HUES48 (cell line): ENCODE measurements at regions not wholly inside any gene's neighbourhood (a gene's known extent, or its start where the extent isn't known, plus 50 kb on each side); places are given as distances from the start of the nearest gene placed in this dataset.

Source experiments
- H3K27ac ChIP-seq: one replicate; pipeline ENCODE4 v1.7.0; 2013; ENCODE audit warnings: low read depth, low read length, inconsistent platforms
- H3K27me3 ChIP-seq: 2 replicates; pipeline ENCODE4 v1.6.1; 2013; ENCODE audit warnings: mild to moderate bottlenecking, low read length; ENCODE audit not compliant: control insufficient read depth, insufficient read depth
- H3K36me3 ChIP-seq: 2 replicates; pipeline ENCODE4 v1.6.1; 2013; ENCODE audit warnings: low read length; ENCODE audit not compliant: control insufficient read depth, insufficient read depth
- H3K4me1 ChIP-seq: 2 replicates; pipeline ENCODE4 v1.6.1; 2013; ENCODE audit warnings: mild to moderate bottlenecking, low read length; ENCODE audit not compliant: control insufficient read depth, insufficient read depth
- H3K4me3 ChIP-seq: 2 replicates; pipeline ENCODE4 v1.5.1; 2013; ENCODE audit warnings: mild to moderate bottlenecking, low read depth, low read length
- H3K9ac ChIP-seq: 2 replicates; pipeline ENCODE4 v1.6.1; 2013; ENCODE audit warnings: mild to moderate bottlenecking, low read depth, low read length, moderate library complexity
- H3K9me3 ChIP-seq: 2 replicates; pipeline ENCODE4 v1.6.1; 2013; ENCODE audit warnings: low read length; ENCODE audit not compliant: control insufficient read depth, insufficient read depth

DNA sequence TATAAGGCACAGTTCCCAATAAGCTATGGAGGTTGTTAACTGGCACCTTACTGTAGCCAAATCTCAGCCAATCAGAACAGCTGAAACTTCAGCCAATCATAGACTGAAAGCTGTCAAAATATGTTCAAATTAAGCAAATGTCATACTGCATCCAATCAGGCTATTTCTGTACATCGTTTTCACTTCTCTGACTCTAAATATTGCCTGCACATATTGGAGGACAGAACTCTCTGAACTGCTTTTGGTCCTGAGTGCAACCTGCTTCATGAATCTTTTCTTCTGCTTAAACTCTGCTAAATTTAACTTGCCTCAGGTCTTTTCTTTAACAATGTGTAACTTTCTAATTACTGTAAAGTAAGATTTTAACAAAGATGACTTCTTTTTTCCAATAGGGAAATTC, 1198.9 kb upstream of the PCDH7 start:
- Histone ChIP-seq H3K4me3 (no peak overlapping the region), H3K27me3 (no peaks in the 10 kb centered on the region), H3K9me3 (no peaks in the 10 kb centered on the region), H3K36me3 (no peaks in the 10 kb centered on the region), H3K4me1 (no peaks in the 10 kb centered on the region), H3K9ac (no peak overlapping the region), H3K27ac (no peak overlapping the region)

DNA sequence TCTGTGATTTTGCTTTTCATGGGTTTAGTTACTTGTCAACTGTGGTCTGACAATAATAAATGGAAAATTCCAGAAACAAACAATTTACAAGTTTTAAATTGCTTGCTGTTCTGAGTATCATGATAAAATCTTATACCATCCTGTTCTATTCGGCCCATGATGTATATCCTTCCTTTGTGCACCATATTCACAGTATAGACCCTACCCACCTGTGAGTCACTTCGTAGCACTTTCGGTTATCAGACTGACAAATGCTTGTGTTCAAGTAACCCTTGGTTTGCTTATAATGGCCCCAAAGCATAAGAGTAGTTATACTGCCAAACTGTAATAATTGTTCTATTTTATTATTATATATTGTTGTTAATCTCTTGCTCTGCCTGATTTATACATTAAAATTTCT, 1183.4 kb upstream of the PCDH7 start:
- Histone ChIP-seq H3K27ac (no peak overlapping the region), H3K9me3 (no peaks in the 10 kb centered on the region), H3K4me3 (no peak overlapping the region), H3K4me1 (no peaks in the 10 kb centered on the region), H3K9ac (no peak overlapping the region), H3K36me3 (no peaks in the 10 kb centered on the region), H3K27me3 (no peaks in the 10 kb centered on the region)

DNA sequence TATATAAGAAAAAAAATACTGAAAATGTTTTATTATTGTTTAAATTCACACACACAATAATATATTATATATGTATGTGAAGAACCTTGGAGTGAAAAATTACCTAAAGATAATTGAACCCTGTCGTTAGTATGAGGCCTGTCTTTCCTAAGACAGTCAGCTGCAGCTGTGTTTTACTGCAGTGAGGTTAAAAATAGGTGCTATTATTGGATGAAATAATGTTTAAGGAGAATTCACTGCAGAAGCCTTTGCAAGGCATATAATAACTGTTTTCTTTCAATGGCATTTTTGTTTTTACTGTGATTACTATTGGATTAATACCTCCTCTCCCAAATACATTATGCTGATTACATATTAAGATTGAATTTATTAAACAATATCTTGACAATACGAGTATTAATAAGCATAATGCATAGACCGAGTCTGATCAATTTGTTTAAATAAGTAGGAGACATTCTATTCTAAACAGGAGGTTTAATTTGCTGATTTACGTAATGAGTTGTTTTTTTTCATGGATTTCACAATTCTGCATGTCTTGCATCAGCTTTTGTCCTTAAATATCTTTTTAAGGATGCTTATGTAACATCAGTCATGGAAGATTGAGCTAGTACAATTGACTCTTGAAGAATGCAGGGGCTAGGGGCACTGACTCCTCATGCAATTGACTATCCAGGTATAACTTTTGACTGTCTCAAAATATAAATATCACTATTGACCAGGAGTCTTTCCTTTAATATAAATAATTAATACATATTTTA, 1181.1 kb upstream of the PCDH7 start:
- Histone ChIP-seq H3K9ac (no peak overlapping the region), H3K4me1 (no peaks in the 10 kb centered on the region), H3K27me3 (no peaks in the 10 kb centered on the region), H3K4me3 (no peak overlapping the region), H3K27ac (no peak overlapping the region), H3K36me3 (no peaks in the 10 kb centered on the region), H3K9me3 (peaks cover 12% of the 10 kb centered on the region)

DNA sequence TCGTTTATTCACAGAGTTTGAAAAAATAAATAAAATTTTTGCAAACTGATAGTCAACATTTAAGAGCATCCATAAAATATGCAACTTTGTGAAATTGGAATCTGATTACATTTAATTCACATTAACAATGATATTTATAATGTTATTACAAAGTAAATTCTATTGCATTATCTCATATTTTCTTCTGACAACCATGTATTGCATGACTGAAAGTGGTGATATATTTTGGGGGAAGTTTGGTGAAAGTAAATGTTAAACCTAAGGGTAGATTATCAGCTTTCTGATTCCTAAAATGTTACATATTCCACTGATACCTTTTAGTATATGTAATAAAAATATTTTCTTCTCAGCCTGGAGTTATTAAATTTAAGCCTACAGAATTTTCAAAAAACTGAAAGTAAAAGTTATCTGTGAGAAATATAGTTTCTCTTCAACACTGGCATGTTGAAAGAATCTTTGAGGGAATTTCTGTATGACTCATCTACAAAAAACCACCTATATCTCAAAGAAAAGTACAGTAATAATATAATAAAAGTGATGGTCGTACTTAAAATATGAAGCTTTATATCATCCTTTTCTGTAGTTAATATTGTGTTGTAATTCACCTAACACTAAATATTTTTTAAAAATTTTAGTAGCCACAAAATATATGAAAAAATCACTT, 1179.6 kb upstream of the PCDH7 start:
- Histone ChIP-seq H3K27me3 (no peaks in the 10 kb centered on the region), H3K9ac (no peak overlapping the region), H3K9me3 (peaks cover 12% of the 10 kb centered on the region), H3K4me3 (no peak overlapping the region), H3K36me3 (no peaks in the 10 kb centered on the region), H3K4me1 (no peaks in the 10 kb centered on the region), H3K27ac (no peak overlapping the region)

DNA sequence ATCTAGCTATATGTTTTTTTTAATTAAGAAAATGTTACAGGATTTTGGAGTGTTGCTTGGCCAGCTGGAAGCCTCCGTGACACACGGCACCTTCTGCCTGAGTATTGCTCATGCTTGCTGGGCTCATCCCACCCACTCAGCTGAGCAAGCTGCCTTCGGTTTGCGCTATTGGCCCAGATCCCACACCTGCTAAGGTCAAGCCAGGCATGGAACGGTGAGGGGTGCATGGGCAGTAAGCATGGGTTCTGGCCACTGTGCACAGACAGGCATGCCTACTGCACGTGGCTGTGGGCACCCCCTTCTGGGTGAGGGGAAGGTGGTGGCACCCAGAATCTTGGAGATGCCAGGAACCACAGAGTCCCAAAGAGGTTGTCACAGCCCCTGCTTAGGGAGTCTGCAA, 1178.4 kb upstream of the PCDH7 start:
- Histone ChIP-seq H3K36me3 (no peaks in the 10 kb centered on the region), H3K27ac (no peak overlapping the region), H3K4me3 (no peak overlapping the region), H3K4me1 (no peaks in the 10 kb centered on the region), H3K9me3 (peaks cover 12% of the 10 kb centered on the region), H3K9ac (no peak overlapping the region), H3K27me3 (no peaks in the 10 kb centered on the region)

DNA sequence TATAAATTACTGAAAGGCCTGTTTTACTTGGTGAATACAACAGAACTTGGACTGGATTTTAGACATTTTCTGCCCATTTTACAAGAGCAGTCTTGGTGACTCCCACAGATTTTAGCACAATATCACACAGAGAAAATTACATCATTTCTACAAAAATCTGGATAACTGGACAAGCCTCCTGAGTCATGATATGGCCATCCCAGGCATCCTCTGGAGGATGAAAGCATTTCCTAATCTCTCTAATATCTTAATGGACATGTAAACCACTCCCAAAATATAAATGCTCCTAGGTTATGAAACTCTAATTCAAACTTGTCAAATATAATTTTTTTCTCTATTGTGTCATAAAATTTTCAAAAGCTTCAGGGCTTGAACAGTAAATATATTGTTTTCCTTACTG, 1170.8 kb upstream of the PCDH7 start:
- Histone ChIP-seq H3K27ac (no peak overlapping the region), H3K4me3 (no peak overlapping the region), H3K9ac (no peak overlapping the region), H3K36me3 (no peaks in the 10 kb centered on the region), H3K27me3 (no peaks in the 10 kb centered on the region), H3K9me3 (no peaks in the 10 kb centered on the region), H3K4me1 (no peaks in the 10 kb centered on the region)

DNA sequence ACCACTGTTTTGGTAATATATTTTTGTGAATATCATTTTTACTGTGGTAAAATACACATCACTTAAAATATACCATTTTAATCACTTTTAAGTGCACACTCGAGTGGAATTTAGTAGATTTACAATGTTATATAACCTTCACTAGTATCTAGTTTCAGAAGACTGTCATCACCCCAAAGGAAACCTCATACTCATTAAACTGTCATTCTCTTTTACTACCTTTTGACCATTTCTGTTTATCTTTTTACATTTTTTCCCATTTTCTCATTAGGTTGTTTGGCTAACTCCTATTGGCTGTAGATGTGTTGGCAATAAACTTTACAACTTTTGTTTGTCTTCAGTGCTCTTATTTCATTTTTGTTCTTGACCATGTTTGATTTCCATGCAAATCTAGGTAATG, 1168.3 kb upstream of the PCDH7 start:
- no peak overlapping the region for H3K27ac ChIP-seq

DNA sequence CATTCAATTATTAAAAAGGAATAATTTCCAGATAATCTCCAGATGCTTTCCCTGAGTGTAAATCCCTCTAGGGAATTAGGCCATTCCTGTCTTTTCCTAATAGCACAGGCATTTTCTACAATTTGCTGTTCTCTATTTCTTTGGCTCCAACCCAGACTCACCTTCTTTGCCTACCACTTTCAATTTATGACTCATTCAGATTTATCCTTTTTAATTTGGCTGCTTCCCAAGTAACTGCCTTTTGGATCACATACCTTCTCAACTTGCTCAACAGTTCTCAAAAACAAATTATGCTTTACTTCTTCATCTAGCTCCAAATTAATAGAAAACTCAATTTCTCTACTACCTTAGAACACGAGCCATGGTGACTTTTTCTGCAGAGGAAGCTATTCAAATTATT, 1166.3 kb upstream of the PCDH7 start:
- Histone ChIP-seq H3K36me3 (no peaks in the 10 kb centered on the region), H3K27ac (no peak overlapping the region), H3K9ac (no peak overlapping the region), H3K4me1 (no peaks in the 10 kb centered on the region), H3K4me3 (no peak overlapping the region), H3K27me3 (no peaks in the 10 kb centered on the region), H3K9me3 (no peaks in the 10 kb centered on the region)

More for the DNA sequence above, 1168.3 kb upstream of the PCDH7 start:
- Histone ChIP-seq H3K4me1 (no peaks in the 10 kb centered on the region), H3K4me3 (no peak overlapping the region), H3K9me3 (no peaks in the 10 kb centered on the region), H3K27me3 (no peaks in the 10 kb centered on the region), H3K36me3 (no peaks in the 10 kb centered on the region), H3K9ac (no peak overlapping the region)

DNA sequence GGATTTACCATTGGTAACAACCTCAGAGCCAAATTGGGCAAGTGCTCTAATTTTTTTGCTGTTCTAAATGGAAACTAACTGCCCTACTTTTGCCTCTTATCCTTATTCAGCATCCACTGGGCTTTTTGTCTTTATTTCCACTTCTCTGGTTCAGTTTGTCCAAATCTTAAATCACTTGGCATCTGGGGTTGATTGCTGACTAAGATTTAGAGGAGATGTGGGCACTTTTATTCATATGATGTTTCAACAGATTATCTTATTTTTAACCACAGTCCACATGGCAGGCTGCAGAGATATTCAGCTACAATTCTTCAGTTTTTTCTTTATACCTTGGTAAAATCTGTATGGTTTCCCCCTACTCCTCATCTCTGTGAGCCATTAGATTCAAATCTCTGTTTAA, 1161.4 kb upstream of the PCDH7 start:
- Histone ChIP-seq H3K27me3 (no peaks in the 10 kb centered on the region), H3K9me3 (no peaks in the 10 kb centered on the region), H3K4me1 (no peaks in the 10 kb centered on the region), H3K36me3 (no peaks in the 10 kb centered on the region), H3K27ac (no peak overlapping the region), H3K4me3 (no peak overlapping the region), H3K9ac (no peak overlapping the region)

DNA sequence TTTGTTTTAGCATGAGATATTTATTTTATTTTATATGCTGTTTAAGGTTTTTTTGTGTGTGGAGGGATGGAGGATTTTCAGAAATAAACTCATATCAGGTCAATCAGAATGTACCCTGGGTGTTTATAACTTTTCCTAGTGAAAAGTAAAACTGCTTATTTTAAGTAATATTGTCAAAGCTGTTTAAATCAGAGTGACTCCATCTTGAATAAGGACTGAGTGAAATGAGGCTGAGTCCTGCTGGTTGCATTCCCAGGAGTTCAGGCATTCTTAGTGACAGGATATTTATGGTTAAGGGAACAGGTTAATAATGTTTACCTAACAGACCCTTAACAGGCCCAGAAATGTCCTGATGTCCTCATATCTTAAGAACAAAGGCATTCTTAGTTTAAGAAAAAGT, 1160.9 kb upstream of the PCDH7 start:
- no peak overlapping the region for H3K4me3 ChIP-seq
- no peaks in the 10 kb centered on the region for H3K4me1 ChIP-seq
- no peaks in the 10 kb centered on the region for H3K36me3 ChIP-seq
- H3K27me3 ChIP-seq, result no peaks in the 10 kb centered on the region
- H3K9ac ChIP-seq, result no peak overlapping the region
- H3K27ac ChIP-seq, result no peak overlapping the region
- H3K9me3 ChIP-seq, result no peaks in the 10 kb centered on the region

DNA sequence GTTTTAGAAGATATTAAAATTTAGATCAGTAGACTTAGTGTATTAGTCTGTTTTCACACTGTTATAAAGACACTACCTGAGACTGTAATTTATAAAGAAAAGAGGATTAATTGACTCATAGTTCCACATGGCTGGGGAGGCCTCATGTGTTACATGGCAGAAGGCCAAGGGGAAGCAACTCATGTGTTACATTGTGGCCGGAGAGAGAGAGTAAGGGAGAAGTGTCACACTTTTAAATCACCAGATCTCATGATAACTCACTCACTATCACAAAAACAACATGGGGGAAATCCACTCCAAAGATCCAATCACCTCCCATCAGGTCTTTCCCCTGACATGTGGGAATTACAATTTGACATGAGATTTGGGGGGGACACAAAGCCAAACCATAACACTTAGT, 1159.7 kb upstream of the PCDH7 start:
- Histone ChIP-seq H3K4me1 (no peaks in the 10 kb centered on the region), H3K9ac (no peak overlapping the region), H3K9me3 (no peaks in the 10 kb centered on the region), H3K27ac (no peak overlapping the region), H3K4me3 (no peak overlapping the region), H3K36me3 (no peaks in the 10 kb centered on the region), H3K27me3 (no peaks in the 10 kb centered on the region)
